Mammary epithelial cell (primary cell): ENCODE measurements at regions not wholly inside any gene's neighbourhood (a gene's known extent, or its start where the extent isn't known, plus 50 kb on each side); places are given as distances from the start of the nearest gene placed in this dataset.

Experiments
- EZH2 ChIP-seq: IDR thresholded peaks from 2 replicates; pipeline ENCODE4 v1.6.1; 2012; ENCODE audit warnings: low read length, inconsistent platforms, borderline replicate concordance
- TF ChIP-seq, protein P1 (sequence below), 2 donors: IDR thresholded peaks in 1 of 2; conservative IDR thresholded peaks in 1 of 2; 2 replicates each; pipeline ENCODE4 v1.5.1; 2011 to 2012; ENCODE audit warnings: inconsistent platforms in 2 of 2, low read length in 2 of 2, mild to moderate bottlenecking in 2 of 2, control low read depth in 1 of 2, low read depth in 1 of 2; ENCODE audit not compliant: insufficient read depth in 1 of 2; ENCODE audit errors: extremely low read depth in 1 of 2

DNA sequence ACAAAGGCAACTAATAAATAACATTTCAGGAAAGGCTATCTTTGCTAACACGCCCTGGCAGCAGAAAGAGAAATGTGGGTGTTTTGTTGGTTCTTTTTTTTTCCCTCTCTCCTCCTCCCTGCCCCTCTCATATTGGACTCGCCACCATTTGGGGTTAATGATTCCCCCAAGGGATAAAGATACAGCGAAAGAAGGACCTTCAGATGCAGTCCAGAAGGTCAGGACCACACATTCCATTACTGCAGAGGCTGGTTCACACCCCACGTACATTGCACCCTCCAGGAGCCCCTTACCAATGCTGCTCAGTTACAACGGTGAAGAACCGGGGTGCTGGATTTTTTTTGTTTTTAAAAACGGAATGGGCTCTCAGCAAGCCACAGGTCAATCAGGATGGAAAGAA, 156.9 kb upstream of the TIAM1 start:
- TF ChIP-seq EZH2 = no peak
- TF ChIP-seq, protein P1, sequence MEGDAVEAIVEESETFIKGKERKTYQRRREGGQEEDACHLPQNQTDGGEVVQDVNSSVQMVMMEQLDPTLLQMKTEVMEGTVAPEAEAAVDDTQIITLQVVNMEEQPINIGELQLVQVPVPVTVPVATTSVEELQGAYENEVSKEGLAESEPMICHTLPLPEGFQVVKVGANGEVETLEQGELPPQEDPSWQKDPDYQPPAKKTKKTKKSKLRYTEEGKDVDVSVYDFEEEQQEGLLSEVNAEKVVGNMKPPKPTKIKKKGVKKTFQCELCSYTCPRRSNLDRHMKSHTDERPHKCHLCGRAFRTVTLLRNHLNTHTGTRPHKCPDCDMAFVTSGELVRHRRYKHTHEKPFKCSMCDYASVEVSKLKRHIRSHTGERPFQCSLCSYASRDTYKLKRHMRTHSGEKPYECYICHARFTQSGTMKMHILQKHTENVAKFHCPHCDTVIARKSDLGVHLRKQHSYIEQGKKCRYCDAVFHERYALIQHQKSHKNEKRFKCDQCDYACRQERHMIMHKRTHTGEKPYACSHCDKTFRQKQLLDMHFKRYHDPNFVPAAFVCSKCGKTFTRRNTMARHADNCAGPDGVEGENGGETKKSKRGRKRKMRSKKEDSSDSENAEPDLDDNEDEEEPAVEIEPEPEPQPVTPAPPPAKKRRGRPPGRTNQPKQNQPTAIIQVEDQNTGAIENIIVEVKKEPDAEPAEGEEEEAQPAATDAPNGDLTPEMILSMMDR (conservative IDR thresholded peaks at IDR 0.05 in 1 of 2, IDR thresholded peaks at IDR 0.05 in 1 of 2; ENCODE audit: extremely low read depth in 1 of 2, insufficient read depth in 1 of 2, low read depth in 1 of 2, low read length in 2 of 2) = no peak
